ENCODE measurements at regions not wholly inside any gene's neighbourhood (a gene's known extent, or its start where the extent isn't known, plus 50 kb on each side); places are given as distances from the start of the nearest gene placed in this dataset.
"Not testable (repeated sequence)": the region's sequence is repeated elsewhere in the genome, so short reads cannot be mapped to it uniquely, and the experiment has no call there.

DNA sequence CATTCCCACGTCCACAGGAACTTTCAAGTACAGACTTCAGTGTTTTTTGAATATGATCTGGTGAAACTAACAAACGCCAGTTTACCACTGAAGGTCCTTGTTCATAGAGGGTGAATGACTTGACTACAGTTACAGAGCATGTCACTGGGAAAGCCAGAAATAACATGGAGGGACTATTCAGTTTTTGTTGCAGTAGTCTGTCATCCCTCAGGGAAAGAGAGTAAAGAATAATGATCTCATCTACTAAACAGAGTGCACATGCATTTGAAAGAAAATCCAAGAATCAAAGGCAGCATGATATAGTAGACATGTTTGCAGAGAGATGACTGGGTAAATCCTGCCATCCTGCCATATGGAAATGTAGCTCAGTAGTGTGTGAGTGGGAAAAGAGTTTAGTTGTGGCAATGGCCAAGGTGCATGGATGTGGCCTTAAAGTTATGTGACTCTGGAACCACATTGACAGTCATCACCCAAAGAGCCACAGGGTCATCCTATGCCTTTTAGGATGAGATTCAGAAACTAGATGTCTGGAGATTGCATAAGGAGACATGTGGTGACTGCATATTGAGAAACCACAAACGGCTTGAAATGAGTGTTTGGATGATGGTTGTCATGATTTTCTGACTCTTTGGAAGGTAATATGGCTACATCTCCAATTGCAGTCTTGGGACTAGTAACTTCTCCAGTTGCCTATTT, 125.3 kb upstream of the ZEB2 start:
- no peak for DNase-seq (ENCODE audit: low read depth)

DNA sequence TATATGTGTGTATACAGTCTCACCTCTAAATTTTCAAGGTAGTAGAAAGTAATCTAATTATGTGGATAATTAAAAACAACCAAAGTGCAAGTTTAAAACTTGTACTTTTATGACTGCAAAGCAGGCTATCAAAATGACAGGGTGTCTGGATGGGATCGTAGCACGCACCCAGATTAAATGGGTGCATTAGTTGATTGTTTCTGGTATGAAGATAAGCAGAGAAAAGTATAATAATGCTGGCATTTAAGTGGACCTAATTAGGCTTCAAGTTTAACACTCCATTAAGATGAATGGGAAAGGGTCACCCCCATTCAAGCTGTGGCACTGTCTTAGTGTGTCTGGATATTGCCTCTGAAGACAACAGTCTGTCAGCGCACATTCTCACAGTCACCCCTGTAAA, 124.6 kb upstream of the ZEB2 start:
- no peak for DNase-seq (ENCODE audit: low read depth)

- no peak for DNase-seq (ENCODE audit: low read depth)
Measured at GRCh38 chr2:144643537-144644336, 123.8 kb upstream of the ZEB2 start.

GRCh38 chr2:144642856-144643255, 122.9 kb upstream of the ZEB2 start:
- no peak for DNase-seq (ENCODE audit: low read depth)

DNA sequence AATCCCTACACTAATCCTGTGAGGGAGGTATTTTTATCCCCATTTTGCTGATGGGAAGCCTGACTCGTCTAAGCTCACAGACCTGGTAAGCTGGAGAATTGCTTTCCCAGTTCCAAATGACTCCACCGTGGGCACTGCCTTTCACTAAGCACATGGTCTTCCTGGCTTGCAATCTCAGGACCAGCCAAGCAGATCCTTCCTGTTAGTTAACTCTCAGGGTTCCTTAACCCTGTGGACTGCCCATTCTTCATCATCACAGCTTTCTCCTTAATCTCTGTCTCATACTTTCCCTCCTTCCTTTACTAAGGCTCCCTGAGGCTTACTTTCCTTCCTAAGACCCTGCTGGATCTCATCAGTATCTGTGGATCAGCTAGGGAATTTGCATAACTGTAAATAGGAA, 122.2 kb upstream of the ZEB2 start:
- DNase-seq (ENCODE audit: low read depth) = no peak

DNA sequence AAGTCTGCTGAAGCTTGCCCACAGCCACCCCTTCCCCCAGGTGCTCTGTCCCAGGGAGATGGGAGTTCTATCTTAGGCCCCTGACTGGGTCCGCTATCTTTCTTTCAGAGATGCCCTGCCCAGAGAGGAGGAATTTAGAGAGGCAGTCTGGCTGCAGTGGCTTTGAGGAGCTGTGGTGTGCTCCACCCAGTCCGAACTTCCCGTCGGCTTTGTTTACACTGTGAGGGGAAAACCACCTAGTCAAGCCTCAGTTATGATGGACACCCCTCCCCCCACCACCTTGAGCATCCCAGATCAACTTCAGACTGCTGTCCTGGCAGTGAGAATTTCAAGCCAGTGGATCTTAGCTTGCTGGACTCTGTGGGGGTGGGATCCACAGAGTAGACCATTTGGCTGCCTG, 118.3 kb upstream of the ZEB2 start:
- DNase-seq (ENCODE audit: low read depth) = not testable (repeated sequence)

DNA sequence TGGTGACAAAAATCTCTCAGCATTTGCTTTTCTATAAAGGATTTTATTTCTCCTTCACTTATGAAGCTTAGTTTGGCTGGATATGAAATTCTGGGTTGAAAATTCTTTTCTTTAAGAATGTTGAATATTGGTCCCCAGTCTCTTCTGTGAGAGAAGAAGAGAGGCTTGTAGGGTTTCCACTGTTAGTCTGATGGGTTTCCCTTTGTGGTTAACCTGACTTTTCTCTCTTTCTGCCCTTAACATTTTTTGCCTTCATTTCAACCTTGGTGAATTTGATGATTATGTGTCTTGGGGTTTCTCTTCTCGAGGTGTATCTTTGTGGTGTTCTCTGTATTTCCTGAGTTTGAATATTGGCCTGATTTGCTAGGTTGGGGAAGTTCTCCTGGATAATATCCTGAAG, 116.9 kb upstream of the ZEB2 start:
- DNase-seq (ENCODE audit: low read depth) = not testable (repeated sequence)

DNA sequence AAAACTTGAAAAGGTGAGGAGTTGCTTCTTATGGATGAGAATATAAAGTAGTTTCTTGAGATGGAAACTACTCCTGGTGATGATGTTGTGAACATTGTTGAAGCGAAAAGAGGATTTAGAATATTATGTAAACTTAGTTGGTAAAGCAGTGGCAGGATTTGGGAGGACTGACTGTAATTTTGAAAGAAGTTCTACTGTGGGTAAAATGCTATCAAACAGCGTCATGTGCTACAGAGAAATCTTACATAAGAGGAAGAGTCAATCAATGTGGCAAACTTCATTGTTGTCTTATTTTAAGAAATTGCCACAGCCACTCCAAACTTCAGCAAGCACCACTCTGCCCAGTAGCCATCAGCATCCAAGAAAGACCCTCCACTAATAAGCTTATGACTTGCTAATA, 112.9 kb upstream of the ZEB2 start:
- DNase-seq (ENCODE audit: low read depth) = no peak

DNA sequence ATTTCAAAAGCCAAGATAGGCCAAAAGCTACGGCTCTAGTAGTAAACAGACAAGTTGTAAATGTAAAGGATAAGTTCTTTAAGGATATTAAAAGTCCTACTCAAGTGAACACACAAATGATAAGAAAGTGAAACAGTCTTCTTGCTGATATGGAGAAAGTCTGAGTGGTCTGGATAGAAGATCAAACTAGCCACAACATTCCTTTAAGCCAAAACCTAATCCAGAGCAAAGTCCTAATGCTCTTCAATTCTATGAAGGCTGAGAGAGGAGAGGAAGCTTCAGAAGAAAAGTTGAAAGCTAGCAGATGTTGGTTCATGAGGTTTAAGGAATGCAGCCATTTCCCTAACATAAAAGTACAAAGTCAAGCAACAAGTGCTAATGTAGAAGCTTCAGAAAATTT, 111.7 kb upstream of the ZEB2 start:
- DNase-seq (ENCODE audit: low read depth) = no peak

GRCh38 chr2:144630459-144631215, 110.7 kb upstream of the ZEB2 start:
- DNase-seq (ENCODE audit: low read depth) = no peak

- no peak for DNase-seq (ENCODE audit: low read depth)
Measured at GRCh38 chr2:144629935-144630334, 110.0 kb upstream of the ZEB2 start.

DNA sequence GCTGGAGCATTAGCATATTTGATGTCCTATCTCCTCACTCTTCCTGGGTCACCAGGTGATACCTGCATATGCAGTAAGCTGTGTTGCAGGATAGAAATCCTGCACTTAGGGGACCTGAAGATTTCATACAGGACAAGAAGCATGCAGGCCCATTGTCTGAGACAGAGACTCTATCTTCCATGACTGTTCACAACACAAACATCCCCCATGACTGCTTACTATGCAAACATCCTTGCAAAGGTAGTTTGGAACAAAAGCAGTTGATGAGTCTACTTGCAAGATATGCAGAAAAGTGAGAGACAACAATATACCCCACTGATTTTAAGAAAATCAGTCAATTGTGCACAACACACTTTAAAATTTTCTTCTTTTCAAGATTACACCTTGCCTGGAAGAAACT, 108.6 kb upstream of the ZEB2 start:
- DNase-seq (ENCODE audit: low read depth) = no peak

GRCh38 chr2:144625626-144626025, 105.7 kb upstream of the ZEB2 start:
- DNase-seq (ENCODE audit: low read depth) = no peak

GRCh38 chr2:144625226-144625625, 105.3 kb upstream of the ZEB2 start:
- DNase-seq (ENCODE audit: low read depth) = no peak

- no peak for DNase-seq (ENCODE audit: low read depth)
Measured at GRCh38 chr2:144624451-144624850, 104.5 kb upstream of the ZEB2 start.

DNA sequence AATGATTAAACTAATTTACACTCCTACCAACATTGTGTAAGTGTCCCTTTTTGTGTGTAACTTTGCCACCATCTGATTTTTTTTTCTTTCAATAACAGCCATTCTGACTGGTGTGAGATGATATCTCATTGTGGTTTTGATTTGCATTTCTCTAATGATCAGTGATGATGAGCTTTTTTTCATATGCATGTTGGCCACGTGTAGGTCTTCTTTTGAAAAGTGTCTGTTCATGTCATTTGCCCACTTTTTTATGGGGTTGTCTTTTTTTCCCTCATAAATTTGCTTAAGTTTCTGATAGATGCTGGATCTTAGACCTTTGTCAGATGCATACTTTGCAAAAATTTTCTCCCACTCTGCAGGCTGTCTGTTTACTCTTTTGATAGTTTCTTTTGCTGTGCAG, 102.5 kb upstream of the ZEB2 start:
- not testable (repeated sequence) for DNase-seq (ENCODE audit: low read depth)

GRCh38 chr2:144621266-144621665, 101.3 kb upstream of the ZEB2 start:
- DNase-seq (ENCODE audit: low read depth) = no peak

- DNase-seq (ENCODE audit: low read depth) = no peak
Measured at GRCh38 chr2:144619760-144620159, 99.8 kb upstream of the ZEB2 start.

- DNase-seq (ENCODE audit: low read depth) = not testable (repeated sequence)
Measured at GRCh38 chr2:144617171-144617570, 97.3 kb upstream of the ZEB2 start.

GRCh38 chr2:144615866-144616565, 96.1 kb upstream of the ZEB2 start:
- no peak for DNase-seq (ENCODE audit: low read depth)

GRCh38 chr2:144607891-144608521, 88.1 kb upstream of the ZEB2 start:
- DNase-seq (ENCODE audit: low read depth) = no peak

DNA sequence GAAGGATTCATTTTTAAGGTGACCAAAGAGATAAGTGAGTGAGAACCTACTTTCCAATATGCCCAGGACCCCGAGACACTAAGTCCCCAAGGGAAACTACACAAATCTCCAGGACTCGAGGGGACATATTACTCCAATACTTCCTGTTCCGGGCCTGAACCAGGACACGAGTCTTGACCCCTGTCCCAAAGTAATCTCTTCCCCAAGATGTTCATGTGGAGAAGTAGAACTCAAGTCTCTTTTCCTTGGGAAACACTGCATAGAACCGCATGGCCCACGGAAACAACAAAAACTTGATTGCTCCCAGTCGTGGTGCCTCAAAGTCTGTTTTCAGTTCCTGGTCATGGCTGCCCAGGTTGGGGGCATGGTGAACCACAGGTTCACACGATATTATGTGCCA, 87.2 kb upstream of the ZEB2 start:
- DNase-seq (ENCODE audit: low read depth) = no peak
